GM10266 (cell line): ENCODE measurements at regions not wholly inside any gene's neighbourhood (a gene's known extent, or its start where the extent isn't known, plus 50 kb on each side); places are given as distances from the start of the nearest gene placed in this dataset.

Experiments used
- DNase-seq: peaks from one replicate; pipeline ENCODE4 v3.0.0; 2012; ENCODE audit errors: extremely low spot score
- TF ChIP-seq, protein P1 (sequence below): IDR thresholded peaks from 2 replicates; pipeline ENCODE4 v1.5.1; 2012; ENCODE audit warnings: mild to moderate bottlenecking, low read depth; ENCODE audit not compliant: control insufficient read depth, insufficient read depth; ENCODE audit errors: missing control alignments

- DNase-seq, result no peak
- TF ChIP-seq, protein P1, sequence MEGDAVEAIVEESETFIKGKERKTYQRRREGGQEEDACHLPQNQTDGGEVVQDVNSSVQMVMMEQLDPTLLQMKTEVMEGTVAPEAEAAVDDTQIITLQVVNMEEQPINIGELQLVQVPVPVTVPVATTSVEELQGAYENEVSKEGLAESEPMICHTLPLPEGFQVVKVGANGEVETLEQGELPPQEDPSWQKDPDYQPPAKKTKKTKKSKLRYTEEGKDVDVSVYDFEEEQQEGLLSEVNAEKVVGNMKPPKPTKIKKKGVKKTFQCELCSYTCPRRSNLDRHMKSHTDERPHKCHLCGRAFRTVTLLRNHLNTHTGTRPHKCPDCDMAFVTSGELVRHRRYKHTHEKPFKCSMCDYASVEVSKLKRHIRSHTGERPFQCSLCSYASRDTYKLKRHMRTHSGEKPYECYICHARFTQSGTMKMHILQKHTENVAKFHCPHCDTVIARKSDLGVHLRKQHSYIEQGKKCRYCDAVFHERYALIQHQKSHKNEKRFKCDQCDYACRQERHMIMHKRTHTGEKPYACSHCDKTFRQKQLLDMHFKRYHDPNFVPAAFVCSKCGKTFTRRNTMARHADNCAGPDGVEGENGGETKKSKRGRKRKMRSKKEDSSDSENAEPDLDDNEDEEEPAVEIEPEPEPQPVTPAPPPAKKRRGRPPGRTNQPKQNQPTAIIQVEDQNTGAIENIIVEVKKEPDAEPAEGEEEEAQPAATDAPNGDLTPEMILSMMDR, result no peak
Measured at GRCh38 chr6:12557765-12558164, 158.8 kb upstream of the PHACTR1 start.

DNA sequence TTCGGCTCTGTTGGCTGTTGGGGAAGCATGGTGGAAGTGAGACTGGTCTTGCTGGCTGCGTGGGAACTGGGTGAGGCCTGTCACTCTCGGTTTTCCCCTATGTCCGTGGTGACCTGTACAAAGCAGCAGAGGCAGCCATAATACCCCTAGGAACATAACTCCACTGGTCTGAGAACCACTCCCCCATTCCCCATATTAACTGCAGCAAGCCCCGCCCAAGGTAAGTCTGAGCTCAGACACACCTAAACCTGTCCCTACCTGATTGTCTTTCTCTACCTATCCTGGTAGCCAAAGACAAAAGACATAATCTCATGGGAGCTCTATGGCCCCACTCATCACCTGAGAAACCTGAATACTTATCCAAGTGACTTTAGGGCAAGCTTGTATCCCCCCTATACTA is 156.3 kb upstream of the PHACTR1 start:
- TF ChIP-seq, protein P1, result no peak
- DNase-seq, result no peak

GRCh38 chr6:12566618-12567123 is 149.9 kb upstream of the PHACTR1 start:
- TF ChIP-seq, protein P1, result no peak
- no peak for DNase-seq

- DNase-seq, result no peak
- TF ChIP-seq, protein P1, result no peak
Measured at GRCh38 chr6:12567682-12568081, 148.9 kb upstream of the PHACTR1 start.

DNA sequence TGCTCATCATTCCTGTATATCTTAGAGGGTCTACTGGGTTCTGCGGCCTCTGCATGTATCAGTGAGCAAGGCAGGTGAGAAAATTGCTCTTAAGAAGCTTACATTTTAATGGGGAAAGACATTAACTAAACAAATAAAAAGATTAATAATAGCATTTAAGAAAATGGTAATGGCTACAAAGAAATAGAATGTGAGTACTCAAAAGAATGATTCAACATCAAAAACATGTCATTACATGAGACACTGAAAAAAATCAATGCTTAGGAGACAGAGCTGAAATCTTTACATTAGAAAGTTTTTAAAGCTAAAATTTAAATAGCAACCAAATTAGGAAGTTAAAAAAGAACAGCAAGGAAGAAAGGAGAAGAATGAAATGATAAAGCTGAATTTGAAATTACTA is 146.9 kb upstream of the PHACTR1 start:
- DNase-seq, result no peak
- TF ChIP-seq, protein P1, result no peak

DNA sequence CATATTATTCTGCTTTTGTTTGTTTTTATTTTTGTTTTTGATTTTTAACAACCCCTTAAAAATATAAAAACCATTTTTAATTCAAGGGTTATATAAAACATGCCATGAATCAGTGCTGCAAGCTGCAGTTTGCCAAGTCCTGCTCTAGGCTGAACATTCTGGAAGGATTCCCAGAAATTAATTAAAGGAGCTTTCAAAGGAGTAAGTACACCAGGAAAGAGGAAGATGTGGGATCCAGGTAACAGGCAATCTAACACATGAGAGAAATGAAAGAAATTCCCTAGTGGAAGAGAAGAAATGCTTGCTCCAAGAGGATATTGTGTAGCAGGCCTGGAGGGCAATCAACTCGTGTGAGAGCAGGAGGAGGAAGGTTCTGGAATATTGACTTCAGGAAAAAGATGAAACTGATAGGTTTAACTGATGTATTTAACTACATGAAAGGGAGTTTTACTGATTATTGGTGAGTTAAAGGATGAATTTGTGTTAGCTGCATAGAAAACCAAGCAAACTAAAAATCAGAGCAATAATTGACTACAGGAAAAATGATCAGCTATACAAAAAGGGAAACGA is 146.0 kb upstream of the PHACTR1 start:
- TF ChIP-seq, protein P1, result no peak
- DNase-seq, result no peak

DNA sequence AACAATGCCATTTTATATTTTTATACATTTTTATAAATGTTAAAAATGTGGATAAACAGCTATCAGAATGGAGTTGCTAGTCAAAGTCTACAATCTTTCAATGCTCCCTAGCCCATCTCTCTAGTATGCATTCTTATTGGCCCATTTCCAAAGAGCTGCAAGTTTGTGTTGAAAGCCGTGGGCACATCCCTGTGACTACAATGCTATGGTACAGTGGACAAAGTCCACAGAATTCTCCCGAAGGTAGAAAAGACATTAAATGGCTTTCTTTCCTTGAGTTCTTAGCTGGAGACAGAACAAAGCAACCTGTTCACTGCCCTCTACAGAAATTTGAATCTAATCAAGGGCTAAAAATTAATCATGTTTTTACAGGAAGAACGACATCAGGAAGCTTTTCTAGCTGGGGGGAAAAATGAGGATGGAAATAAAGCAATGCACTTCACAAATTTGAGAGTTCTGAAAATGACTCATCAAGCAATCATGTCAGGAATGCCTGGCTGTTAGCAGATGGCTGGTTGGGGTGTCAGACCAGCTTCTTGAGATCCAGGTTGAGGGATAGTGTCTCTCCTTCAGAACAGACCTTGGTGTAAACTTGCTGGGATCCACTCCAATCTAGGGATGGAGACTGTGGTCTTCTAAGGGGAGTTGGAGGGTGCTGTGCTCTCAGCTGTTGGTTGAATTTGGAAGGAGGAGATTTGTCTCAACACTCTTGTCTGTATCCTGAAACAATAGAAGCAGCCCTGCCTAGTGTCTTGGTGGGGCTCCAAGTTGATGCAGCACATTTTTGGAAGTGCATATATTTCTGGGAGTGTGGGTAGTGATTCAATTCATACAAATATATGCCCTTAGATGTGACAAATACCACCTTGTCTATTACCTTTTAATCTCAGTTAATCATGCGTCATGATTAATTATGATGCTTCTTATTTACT is 143.4 kb upstream of the PHACTR1 start:
- no peak for DNase-seq
- TF ChIP-seq, protein P1, result no peak
